Activated CD8-positive, alpha-beta memory T cell treated with anti-CD3 and anti-CD28 coated beads for 48 hours (primary cell): ENCODE measurements at regions not wholly inside any gene's neighbourhood (a gene's known extent, or its start where the extent isn't known, plus 50 kb on each side); places are given as distances from the start of the nearest gene placed in this dataset.

Experiments
- DNase-seq, 3 experiments: peaks; one replicate each; pipeline ENCODE4 v3.0.0-alpha.2; 2020; ENCODE audit warnings: low read depth in 2 of 3, low spot score in 2 of 3

GRCh38 chr3:159913712-159914414 lies 74.8 kb upstream of the IL12A start:
- no peak for DNase-seq

GRCh38 chr3:159914426-159914825 lies 74.2 kb upstream of the IL12A start:
- DNase-seq = no peak

- DNase-seq = no peak
Measured at GRCh38 chr3:159916052-159916451, 72.6 kb upstream of the IL12A start.

- DNase-seq = no peak
Measured at GRCh38 chr3:159917141-159917540, 71.5 kb upstream of the IL12A start.

DNA sequence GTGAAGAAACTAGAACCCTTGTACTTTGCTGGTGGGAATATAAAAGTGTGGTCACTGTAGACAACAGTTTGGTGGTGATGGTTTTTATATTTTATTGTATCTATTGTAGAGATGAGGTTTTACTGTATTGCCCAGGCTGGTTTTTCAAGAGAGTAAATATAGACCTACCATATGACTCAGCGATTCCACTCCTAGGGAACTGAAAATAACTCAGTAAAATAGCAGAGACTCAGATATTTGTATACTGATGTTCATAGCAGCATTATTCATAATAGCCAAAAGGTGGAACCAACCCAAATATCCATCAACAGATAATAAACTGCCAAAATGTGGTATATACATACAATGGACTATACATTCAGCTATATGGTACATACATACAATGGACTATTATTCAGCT lies 68.8 kb upstream of the IL12A start:
- DNase-seq = no peak

DNA sequence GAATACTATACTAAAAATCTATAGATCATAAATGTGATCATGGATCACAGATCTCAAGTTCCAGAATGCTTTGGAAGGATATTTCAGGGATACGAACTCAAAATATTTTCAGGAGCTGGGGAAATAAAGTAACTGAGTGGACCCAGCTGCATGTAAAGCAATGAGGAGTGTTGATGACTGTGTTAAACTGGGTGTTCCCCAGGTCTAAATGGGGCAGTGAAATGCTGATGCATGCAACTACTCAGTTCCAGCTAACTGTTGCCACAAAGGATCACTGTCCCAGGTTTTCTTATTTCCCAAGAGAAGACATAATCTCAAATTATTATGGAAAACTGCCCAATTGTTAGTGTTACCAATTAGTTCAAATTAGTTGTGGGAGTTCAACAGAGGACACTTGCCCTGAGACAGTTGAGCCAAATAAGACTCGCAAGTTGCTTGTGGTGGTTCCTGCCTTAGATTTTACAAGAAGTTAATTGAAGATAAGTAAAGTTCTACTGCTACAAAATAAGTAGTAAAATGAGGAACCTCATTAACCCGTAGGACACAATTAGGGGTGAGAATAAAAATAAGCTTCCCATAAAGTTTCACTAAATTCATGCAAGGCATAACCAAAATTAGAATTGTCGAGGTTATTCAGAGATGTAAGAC lies 66.3 kb upstream of the IL12A start:
- no peak for DNase-seq

- no peak for DNase-seq
Measured at GRCh38 chr3:159922861-159923312, 65.7 kb upstream of the IL12A start.

DNA sequence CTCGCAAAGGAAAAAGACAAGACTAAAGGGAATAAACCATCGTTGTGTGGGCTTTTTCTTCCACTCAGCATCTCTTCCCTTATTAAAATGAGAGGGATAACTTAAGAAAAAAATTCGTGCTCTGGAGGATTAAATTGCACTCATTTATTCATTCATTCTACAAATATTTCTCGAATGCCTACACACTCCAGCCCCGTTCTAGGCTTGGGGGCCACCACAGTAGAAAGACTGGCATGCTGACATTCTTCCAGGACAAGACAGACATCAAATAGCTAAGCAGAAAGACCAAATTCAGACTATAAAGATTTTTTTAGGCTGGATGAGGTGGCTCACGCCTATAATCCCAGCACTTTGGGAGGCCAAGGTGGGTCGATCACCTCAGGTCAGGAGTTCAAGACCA lies 65.3 kb upstream of the IL12A start:
- no peak for DNase-seq

DNA sequence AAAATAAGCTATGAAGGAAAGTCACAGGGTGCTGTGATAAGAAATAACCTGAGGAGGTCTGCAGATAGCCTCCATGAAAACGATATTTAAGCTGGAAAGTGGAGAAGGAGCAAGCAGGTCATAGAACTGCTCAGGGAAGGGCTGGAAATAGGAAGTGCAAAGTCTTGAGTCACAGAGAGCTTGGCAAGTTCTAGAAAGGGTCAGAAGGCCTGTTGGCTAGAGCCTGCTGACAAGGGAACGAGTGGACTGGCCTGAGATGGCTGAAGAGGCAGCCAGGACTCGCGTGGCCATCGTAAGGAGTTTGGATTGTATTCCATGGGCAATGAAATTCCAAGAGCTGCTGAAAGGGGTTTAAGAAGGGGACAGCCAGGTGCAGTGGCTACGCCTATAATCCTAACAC lies 64.7 kb upstream of the IL12A start:
- no peak for DNase-seq

DNA sequence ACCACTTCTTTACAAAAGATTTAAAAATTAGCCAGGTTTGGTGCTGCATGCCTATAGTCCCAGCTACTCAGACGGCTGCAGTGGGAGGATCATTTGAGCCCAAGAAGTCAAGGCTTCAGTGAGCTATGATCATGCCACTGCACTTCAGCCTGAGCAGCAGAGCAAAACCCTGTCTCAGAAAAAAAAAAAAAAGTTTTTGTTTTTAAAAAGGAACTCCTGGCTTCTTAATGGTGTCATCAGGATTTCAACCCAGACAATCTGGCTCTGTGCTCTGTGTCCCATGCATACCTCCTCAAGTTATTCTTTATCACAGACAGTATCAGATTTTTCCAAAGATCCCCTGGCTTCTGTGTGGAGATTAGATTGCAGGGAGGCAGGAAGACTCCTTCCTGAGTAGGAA lies 64.2 kb upstream of the IL12A start:
- no peak for DNase-seq

DNA sequence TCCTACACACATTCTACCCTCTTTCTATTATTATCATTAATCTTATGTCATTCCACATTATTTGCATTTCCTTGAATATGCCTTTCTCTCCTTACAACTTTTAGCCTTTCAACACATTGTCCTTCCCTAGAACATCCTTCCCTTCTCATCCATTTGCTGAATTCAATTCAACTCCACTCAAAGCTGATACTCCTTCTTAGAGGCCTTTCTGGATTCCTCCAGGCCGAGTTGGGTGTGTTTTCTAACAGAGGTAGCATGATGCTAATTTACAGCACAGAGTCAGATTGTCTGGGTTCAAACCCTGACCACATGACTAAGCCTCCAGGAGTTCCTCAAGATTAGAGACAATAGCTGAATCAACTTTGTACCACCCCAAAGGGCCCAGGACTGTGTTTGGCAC lies 63.4 kb upstream of the IL12A start:
- DNase-seq = no peak

- no peak for DNase-seq
Measured at GRCh38 chr3:159926573-159926972, 62.1 kb upstream of the IL12A start.

DNA sequence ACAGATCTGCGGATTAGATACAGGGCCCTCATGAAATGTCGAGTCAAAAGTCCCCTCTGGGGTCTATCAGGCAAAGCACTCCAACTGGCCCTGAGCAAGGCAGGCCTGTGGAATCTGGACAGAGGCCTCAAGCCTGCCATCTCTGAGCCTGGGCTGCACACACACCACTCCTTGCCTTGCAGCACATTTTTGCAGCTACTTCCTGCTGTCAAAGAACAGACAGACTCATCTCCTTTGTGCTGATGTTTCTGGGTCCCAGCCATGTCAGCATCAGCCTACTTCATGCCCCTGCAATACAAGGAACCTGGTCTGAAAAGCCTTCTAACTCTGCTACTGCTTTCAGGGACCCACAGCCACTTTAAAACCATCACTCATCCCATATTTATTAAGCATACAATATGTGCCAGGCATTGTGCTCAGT lies 60.6 kb upstream of the IL12A start:
- DNase-seq = no peak

DNA sequence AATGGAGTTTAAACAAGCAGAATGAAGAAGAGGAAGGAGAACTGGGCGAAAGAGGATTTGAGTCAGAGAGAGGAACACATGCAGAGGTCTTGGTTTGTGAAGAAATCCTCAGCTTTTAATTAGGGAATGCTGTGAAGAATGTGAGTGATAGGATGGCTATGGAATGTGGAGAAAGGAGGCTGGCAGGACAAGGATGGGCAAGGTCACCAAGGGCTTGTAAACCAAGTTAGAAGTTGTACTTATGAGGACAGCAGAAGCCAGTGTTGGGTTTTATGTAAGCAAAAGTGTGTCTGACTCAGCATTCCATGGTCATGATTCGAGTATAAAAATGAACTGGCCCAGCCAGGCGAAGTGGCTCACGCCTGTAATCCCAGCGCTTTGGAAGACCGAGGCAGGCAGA lies 60.0 kb upstream of the IL12A start:
- no peak for DNase-seq

- DNase-seq = no peak
Measured at GRCh38 chr3:159929171-159930141, 59.2 kb upstream of the IL12A start.

DNA sequence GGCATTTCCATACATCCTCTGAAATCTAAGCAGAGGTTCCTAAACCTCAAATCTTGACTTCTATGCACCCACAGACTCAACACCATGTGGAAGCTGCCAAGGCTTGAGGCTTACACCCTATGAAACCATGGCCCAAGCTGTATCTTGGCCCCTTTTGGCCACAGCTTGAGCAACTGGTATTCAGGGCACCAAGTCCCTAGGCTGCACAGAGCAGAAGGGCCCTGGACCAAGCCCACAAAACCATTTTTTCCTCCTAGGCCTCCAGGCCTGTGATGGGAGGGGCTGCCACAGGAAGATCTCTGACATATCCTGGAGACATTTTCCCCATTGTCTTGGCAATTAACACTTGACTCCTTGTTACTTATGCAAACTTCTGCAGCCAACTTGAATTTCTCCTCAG lies 54.4 kb upstream of the IL12A start:
- no peak for DNase-seq

GRCh38 chr3:159936541-159936940 lies 52.1 kb upstream of the IL12A start:
- DNase-seq = no peak

DNA sequence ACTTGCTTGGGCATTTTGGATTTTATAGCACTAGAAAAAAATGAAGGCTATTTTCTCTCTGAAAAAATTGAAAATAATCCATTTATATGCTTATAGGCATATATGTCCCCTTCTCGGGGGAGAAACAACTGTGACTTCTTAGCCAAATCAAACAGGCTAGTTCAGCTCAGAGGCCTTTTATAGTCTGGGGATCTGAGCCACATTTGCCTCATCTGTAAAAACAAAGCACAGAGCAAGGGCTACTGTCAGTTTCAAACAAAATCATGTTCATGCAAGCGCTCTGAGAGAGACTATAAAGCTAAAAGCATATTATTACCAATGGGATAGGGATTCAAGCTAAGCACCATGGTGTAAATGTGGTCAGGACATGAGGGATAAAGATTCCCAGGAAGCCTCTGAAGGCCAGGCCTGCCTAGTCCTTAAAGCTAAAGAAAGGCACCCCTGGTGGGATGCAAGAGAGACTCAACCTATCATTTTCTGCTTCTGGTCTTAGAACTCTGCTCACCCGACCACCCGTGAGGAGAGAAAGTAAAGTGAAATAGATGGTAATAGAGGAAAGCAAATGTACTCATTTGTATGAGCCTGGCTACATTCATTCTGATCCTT lies 51.0 kb upstream of the IL12A start:
- DNase-seq = no peak

DNA sequence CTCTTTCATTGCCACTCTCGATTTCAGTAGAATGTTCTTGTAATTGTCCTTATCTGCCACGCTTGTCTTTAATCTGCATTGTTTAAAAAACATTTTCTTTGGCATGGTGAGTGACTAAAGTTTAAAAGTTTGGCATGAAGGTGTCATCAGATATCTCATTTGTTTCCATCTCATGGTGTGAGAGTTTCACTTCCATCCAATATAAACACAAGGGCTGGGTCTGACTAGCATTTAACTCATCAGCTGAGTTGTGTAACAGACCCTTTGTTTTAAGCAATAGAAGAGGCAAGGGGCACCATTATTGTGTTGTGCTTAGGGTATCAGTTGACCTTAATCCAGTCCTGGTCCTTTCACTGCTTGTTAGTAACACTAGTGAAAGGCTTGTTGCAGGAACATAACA lies 49.9 kb upstream of the IL12A start:
- no peak for DNase-seq
